GM12878 (cell line): ENCODE measurements at regions not wholly inside any gene's neighbourhood (a gene's known extent, or its start where the extent isn't known, plus 50 kb on each side); places are given as distances from the start of the nearest gene placed in this dataset.

Experiments
- ATAC-seq: fragments of 200-7000 bp; cut with Tn5 transposase; 3 replicates; pipeline ENCODE4 v1.9.1; 2020; ENCODE audit warnings: mild to moderate bottlenecking, moderate library complexity
- BruUV-seq: library from RNA; stranded (reverse); fragments of 400-500 nt; replicated peaks from 2 replicates; lab custom pipeline; 2021; lab: Mats Ljungman, UMichigan
- CTCF ChIA-PET: fragments of 300-600 bp; sonication (Branson Sonifier 250); formaldehyde crosslinking; extraction: SDS; loops from one replicate; lab custom pipeline; 2021; ENCODE audit warnings: inconsistent platforms; lab: Yijun Ruan, JAX
- POLR2A ChIA-PET: fragments of 350-600 bp; formaldehyde crosslinking; extraction: SDS; loops from one replicate; lab custom pipeline; 2021; ENCODE audit warnings: inconsistent platforms; lab: Charles Lee
- RAD21 ChIA-PET: fragments of 300-600 bp; sonication (Branson Sonifier 250); formaldehyde crosslinking; loops from one replicate; lab custom pipeline; 2023; ENCODE audit warnings: antibody characterized with exemption; ENCODE audit not compliant: unreplicated experiment; lab: Charles Lee
- SMC1A ChIA-PET: fragments of 300-600 bp; sonication (Branson Sonifier 250); formaldehyde crosslinking; loops from one replicate; lab custom pipeline; 2023; ENCODE audit not compliant: unreplicated experiment, uncharacterized antibody; lab: Charles Lee
- DNase-seq: peaks from one replicate; pipeline ENCODE4 v3.0.0-alpha.2; 2011; ENCODE audit warnings: low read depth, low spot score
- FAIRE-seq: peaks from 3 replicates; lab custom pipeline; 2011; peaks lifted over from hg19 to GRCh38; lab: Jason Lieb, UNC
- H2AFZ ChIP-seq: 2 replicates; pipeline ENCODE4 v1.6.0; 2011; ENCODE audit warnings: low read depth, low read length, control low read depth; ENCODE audit not compliant: control insufficient read depth
- H3K27ac ChIP-seq: 2 replicates; pipeline ENCODE4 v1.5.1; 2011; ENCODE audit warnings: control low read depth; ENCODE audit not compliant: control insufficient read depth, insufficient read depth
- H3K27me3 ChIP-seq, 2 experiments: replicated peaks in 1 of 2; 2 replicates each; pipeline versions ENCODE4 v1.6.0 to v1.6.1; 2011; ENCODE audit warnings: low read length in 1 of 2; ENCODE audit not compliant: control insufficient read depth in 2 of 2, insufficient read depth in 2 of 2
- H3K36me3 ChIP-seq, 2 experiments: 2 replicates each; pipeline ENCODE4 v1.5.1; 2011; ENCODE audit warnings: low read length in 1 of 2; ENCODE audit not compliant: control insufficient read depth in 2 of 2, insufficient read depth in 2 of 2
- H3K4me1 ChIP-seq: 2 replicates; pipeline ENCODE4 v1.6.1; 2011; ENCODE audit warnings: mild to moderate bottlenecking, low read length, moderate library complexity, mixed read lengths; ENCODE audit not compliant: control insufficient read depth, insufficient read depth
- H3K4me2 ChIP-seq: 2 replicates; pipeline ENCODE4 v1.6.0; 2011; ENCODE audit warnings: control low read depth; ENCODE audit not compliant: control insufficient read depth, insufficient read depth
- H3K4me3 ChIP-seq: fragments of 200-600 bp; sonication (generic); 2 replicates; pipeline ENCODE4 v1.5.1; 2016
- H3K79me2 ChIP-seq: 2 replicates; pipeline ENCODE4 v1.6.0; 2011; ENCODE audit warnings: low read length; ENCODE audit not compliant: control insufficient read depth, insufficient read depth
- H3K9ac ChIP-seq: 2 replicates; pipeline ENCODE4 v1.8.0; 2011; ENCODE audit warnings: low read length, control low read depth, mixed read lengths; ENCODE audit not compliant: control insufficient read depth, insufficient read depth
- H3K9me3 ChIP-seq: replicated peaks from 3 replicates; pipeline ENCODE4 v1.5.1; 2011; ENCODE audit warnings: mild to moderate bottlenecking, low read length; ENCODE audit not compliant: control insufficient read depth, insufficient read depth
- H4K20me1 ChIP-seq: 2 replicates; pipeline ENCODE4 v1.6.0; 2011; ENCODE audit not compliant: control insufficient read depth, insufficient read depth
- BACH1 ChIP-seq: fragments of 450-650 bp; IDR thresholded peaks from 2 replicates; pipeline ENCODE4 v1.6.1; 2017; ENCODE audit warnings: mild to moderate bottlenecking, borderline replicate concordance
- BMI1 ChIP-seq: fragments of 450-650 bp; IDR thresholded peaks from 2 replicates; pipeline ENCODE4 v1.6.1; 2016; ENCODE audit warnings: mild to moderate bottlenecking, moderate library complexity, borderline replicate concordance
- CHD2 ChIP-seq: IDR thresholded peaks from 2 replicates; pipeline ENCODE4 v1.6.1; 2011; ENCODE audit warnings: low read depth, low read length, improper control_type of control experiment, borderline replicate concordance
- FOXM1 ChIP-seq: IDR thresholded peaks from 2 replicates; pipeline ENCODE4 v1.6.1; 2012; ENCODE audit warnings: low read depth, mild to moderate bottlenecking, inconsistent platforms, low read length, moderate library complexity
- MYB ChIP-seq: fragments of 150-350 bp; IDR thresholded peaks from 2 replicates; pipeline ENCODE4 v1.6.1; 2014; ENCODE audit warnings: mild to moderate bottlenecking, low read depth, low read length, borderline replicate concordance
- RFX5 ChIP-seq: IDR thresholded peaks from 2 replicates; pipeline ENCODE4 v1.6.1; 2011; ENCODE audit warnings: low read depth, low read length, improper control_type of control experiment
- SIN3A ChIP-seq: IDR thresholded peaks from 2 replicates; pipeline ENCODE4 v1.6.1; 2012; ENCODE audit warnings: low read depth, low read length, improper control_type of control experiment
- SPI1 ChIP-seq: IDR thresholded peaks from 2 replicates; pipeline ENCODE4 v1.6.1; 2011; ENCODE audit warnings: low read depth, mild to moderate bottlenecking, low read length, moderate library complexity, borderline replicate concordance; ENCODE audit not compliant: insufficient read depth
- ZNF217 ChIP-seq: fragments of 450-650 bp; IDR thresholded peaks from 2 replicates; pipeline ENCODE4 v1.6.1; 2017; ENCODE audit warnings: antibody characterized with exemption, mild to moderate bottlenecking
- ZNF622 ChIP-seq: fragments of 450-650 bp; IDR thresholded peaks from 2 replicates; pipeline ENCODE4 v1.6.1; 2017; ENCODE audit warnings: mild to moderate bottlenecking, inconsistent platforms
- WGBS: methylation state at CpG from one replicate; pipeline ENCODE4 v1.1.6; 2016; ENCODE audit warnings: low lambda C conversion rate; ENCODE audit not compliant: insufficient replicate concordance, insufficient coverage; ENCODE audit errors: missing lambda C conversion rate; 5-methylcytosine and 5-hydroxymethylcytosine counted together
- in situ Hi-C: fragments of 300-500 bp; cut with MboI; formaldehyde crosslinking; loops from 9 replicates; pipeline ENCODE4 v1.14.3; 2018; ENCODE audit warnings: mixed read lengths
- intact Hi-C: fragments of 100-400 bp; cut with micrococcal nuclease; formaldehyde crosslinking; loops from one replicate; pipeline ENCODE4 v1.14.2; 2022; ENCODE audit not compliant: unreplicated experiment
- TF ChIP-seq, protein P1 (sequence below): fragments of 450-650 bp; IDR thresholded peaks from 2 replicates; pipeline ENCODE4 v1.6.1; 2017; ENCODE audit warnings: mild to moderate bottlenecking, moderate library complexity
- TF ChIP-seq, protein P2 (sequence below): fragments of 450-650 bp; IDR thresholded peaks from 2 replicates; pipeline ENCODE4 v1.6.1; 2016; ENCODE audit warnings: mild to moderate bottlenecking
- TF ChIP-seq, protein P3 (sequence below): IDR thresholded peaks from 2 replicates; pipeline ENCODE4 v1.6.1; 2012; ENCODE audit warnings: low read depth, low read length, improper control_type of control experiment
- TF ChIP-seq, protein P4 (sequence below), 3 experiments: IDR thresholded peaks in 2 of 3; conservative IDR thresholded peaks in 1 of 3; 2 replicates each; pipeline ENCODE4 v1.5.1; 2011; ENCODE audit warnings: low read depth in 3 of 3, low read length in 3 of 3, mild to moderate bottlenecking in 3 of 3, control low read depth in 2 of 3, moderate library complexity in 2 of 3, inconsistent platforms in 1 of 3, mixed read lengths in 1 of 3; ENCODE audit not compliant: control insufficient read depth in 2 of 3, insufficient read depth in 1 of 3; ENCODE audit errors: extremely low read depth in 1 of 3

DNA sequence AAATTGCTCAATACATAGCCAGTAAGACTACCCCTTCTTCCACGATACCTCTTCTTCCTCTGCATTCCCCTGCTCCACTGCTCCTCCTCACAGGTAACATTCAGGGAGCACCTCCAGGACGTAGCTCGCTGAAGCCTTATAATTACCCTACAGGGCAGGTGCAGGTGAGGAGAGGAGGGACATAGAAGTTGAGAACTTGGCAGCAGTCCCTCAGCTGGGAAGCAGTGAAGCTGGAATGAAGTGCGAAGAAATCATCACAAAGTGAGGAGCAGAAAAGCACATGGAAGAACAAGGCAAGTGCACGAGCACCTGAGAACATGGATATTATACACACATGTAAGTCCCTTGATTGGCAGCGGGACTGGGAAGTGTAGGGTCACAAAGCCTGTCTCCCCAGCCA is 118.2 kb downstream of the HSD17B3 start:
- H4K20me1 ChIP-seq, result no peaks in the 10 kb centered on the region
- peaks cover 4 to 6% of the 10 kb centered on the region in 2 experiments for H3K27me3 ChIP-seq
- no peak overlapping the region for H3K4me2 ChIP-seq
- WGBS, result 27% methylated on average over 6 of the region's 6 CpGs
- POLR2A ChIA-PET, result no interaction called here
- ATAC-seq (no peak), FAIRE-seq (no peak), DNase-seq (no peak)
- H3K36me3 ChIP-seq, result no peaks in the 10 kb centered on the region
- H3K27ac ChIP-seq, result no peak overlapping the region
- no peaks in the 10 kb centered on the region; the same call in 2 of the 3 replicates for H3K9me3 ChIP-seq
- intact Hi-C loops (no loop called here), in situ Hi-C loops (no loop called here)
- H2AFZ ChIP-seq, result no peak overlapping the region
- H3K4me3 ChIP-seq, result no peak overlapping the region
- CTCF ChIA-PET, result no interaction called here
- no TSS peak for BruUV-seq
- SMC1A ChIA-PET, result interaction anchor here (0.6 kb wide), 1 partner anchor 1364 kb away, joined by 5 read pairs; no protein-coding TSS in a partner anchor
- H3K79me2 ChIP-seq, result no peaks in the 10 kb centered on the region
- RAD21 ChIA-PET, result no interaction called here
- no peak overlapping the region for H3K9ac ChIP-seq
- TF ChIP-seq RFX5 (no peak), ZNF622 (no peak), MYB (no peak), SIN3A (no peak), BMI1 (no peak), CHD2 (no peak), SPI1 (no peak), ZNF217 (no peak), FOXM1 (no peak), BACH1 (no peak)
- TF ChIP-seq, protein P1, sequence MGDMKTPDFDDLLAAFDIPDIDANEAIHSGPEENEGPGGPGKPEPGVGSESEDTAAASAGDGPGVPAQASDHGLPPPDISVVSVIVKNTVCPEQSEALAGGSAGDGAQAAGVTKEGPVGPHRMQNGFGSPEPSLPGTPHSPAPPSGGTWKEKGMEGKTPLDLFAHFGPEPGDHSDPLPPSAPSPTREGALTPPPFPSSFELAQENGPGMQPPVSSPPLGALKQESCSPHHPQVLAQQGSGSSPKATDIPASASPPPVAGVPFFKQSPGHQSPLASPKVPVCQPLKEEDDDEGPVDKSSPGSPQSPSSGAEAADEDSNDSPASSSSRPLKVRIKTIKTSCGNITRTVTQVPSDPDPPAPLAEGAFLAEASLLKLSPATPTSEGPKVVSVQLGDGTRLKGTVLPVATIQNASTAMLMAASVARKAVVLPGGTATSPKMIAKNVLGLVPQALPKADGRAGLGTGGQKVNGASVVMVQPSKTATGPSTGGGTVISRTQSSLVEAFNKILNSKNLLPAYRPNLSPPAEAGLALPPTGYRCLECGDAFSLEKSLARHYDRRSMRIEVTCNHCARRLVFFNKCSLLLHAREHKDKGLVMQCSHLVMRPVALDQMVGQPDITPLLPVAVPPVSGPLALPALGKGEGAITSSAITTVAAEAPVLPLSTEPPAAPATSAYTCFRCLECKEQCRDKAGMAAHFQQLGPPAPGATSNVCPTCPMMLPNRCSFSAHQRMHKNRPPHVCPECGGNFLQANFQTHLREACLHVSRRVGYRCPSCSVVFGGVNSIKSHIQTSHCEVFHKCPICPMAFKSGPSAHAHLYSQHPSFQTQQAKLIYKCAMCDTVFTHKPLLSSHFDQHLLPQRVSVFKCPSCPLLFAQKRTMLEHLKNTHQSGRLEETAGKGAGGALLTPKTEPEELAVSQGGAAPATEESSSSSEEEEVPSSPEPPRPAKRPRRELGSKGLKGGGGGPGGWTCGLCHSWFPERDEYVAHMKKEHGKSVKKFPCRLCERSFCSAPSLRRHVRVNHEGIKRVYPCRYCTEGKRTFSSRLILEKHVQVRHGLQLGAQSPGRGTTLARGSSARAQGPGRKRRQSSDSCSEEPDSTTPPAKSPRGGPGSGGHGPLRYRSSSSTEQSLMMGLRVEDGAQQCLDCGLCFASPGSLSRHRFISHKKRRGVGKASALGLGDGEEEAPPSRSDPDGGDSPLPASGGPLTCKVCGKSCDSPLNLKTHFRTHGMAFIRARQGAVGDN, result no peak
- TF ChIP-seq, protein P2, sequence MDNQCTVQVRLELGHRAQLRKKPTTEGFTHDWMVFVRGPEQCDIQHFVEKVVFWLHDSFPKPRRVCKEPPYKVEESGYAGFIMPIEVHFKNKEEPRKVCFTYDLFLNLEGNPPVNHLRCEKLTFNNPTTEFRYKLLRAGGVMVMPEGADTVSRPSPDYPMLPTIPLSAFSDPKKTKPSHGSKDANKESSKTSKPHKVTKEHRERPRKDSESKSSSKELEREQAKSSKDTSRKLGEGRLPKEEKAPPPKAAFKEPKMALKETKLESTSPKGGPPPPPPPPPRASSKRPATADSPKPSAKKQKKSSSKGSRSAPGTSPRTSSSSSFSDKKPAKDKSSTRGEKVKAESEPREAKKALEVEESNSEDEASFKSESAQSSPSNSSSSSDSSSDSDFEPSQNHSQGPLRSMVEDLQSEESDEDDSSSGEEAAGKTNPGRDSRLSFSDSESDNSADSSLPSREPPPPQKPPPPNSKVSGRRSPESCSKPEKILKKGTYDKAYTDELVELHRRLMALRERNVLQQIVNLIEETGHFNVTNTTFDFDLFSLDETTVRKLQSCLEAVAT, result no peak
- TF ChIP-seq, protein P3, sequence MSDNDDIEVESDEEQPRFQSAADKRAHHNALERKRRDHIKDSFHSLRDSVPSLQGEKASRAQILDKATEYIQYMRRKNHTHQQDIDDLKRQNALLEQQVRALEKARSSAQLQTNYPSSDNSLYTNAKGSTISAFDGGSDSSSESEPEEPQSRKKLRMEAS, result no peak
- TF ChIP-seq, protein P4, sequence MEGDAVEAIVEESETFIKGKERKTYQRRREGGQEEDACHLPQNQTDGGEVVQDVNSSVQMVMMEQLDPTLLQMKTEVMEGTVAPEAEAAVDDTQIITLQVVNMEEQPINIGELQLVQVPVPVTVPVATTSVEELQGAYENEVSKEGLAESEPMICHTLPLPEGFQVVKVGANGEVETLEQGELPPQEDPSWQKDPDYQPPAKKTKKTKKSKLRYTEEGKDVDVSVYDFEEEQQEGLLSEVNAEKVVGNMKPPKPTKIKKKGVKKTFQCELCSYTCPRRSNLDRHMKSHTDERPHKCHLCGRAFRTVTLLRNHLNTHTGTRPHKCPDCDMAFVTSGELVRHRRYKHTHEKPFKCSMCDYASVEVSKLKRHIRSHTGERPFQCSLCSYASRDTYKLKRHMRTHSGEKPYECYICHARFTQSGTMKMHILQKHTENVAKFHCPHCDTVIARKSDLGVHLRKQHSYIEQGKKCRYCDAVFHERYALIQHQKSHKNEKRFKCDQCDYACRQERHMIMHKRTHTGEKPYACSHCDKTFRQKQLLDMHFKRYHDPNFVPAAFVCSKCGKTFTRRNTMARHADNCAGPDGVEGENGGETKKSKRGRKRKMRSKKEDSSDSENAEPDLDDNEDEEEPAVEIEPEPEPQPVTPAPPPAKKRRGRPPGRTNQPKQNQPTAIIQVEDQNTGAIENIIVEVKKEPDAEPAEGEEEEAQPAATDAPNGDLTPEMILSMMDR (IDR thresholded peaks at IDR 0.05 in 2 of 3, conservative IDR thresholded peaks at IDR 0.05 in 1 of 3; ENCODE audit: control insufficient read depth in 2 of 3, extremely low read depth in 1 of 3, insufficient read depth in 1 of 3, low read depth in 3 of 3, low read length in 3 of 3), result no peak
- H3K4me1 ChIP-seq, result no peaks in the 10 kb centered on the region
